ENCODE measurements at regions not wholly inside any gene's neighbourhood (a gene's known extent, or its start where the extent isn't known, plus 50 kb on each side); places are given as distances from the start of the nearest gene placed in this dataset.
"Not testable (repeated sequence)": the region's sequence is repeated elsewhere in the genome, so short reads cannot be mapped to it uniquely, and the experiment has no call there.

DNA sequence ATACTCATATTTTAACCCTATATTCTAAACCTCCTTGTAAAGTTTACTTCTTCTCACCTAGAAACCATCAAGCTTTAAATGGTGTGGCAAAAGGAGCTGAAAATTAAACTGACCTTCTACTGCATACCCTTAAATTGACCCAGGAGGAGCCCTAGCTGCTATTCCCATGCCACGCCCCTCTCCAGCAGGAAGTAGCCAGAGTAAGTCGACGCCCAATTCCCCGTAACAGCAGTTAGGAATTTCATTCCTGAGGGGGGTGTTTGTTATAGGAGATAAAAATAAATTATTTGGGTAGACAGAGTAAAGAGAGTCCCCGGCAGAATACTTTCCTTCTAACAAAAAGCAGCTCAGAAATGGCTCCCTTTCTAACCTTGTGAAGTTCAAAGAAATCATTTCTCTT is 111.8 kb upstream of the FAM174A start:
- Mint-ChIP-seq H3K27ac (no peak overlapping the region), H3K27me3 (no peaks in the 10 kb centered on the region), H3K36me3 (ENCODE audit: low read depth) (no peaks in the 10 kb centered on the region), H3K4me1 (no peaks in the 10 kb centered on the region), H3K9me3 (no peaks in the 10 kb centered on the region), H3K4me3 (no peak overlapping the region)
- no peak for DNase-seq
- intact Hi-C loops (cut with micrococcal nuclease): no loop called here

DNA sequence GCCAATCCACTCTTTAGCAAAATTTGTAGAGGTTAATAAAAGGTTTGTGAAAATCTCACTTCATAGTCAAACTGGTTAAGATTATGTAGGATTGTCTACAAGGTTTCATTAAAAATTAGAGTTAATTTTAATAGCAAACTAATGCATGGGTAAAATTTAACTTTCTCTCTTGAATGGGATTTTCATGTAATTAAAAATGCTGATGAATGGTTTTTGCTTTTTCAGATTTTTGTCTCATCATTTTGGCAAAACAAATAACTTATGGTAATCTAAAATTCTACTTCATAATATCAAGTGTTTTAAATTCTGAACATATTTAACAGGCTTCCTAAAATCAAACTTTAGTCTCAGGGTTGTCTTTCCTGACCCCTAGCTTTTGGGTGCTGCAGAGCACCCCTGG is 113.8 kb upstream of the FAM174A start:
- H3K36me3 Mint-ChIP-seq (ENCODE audit: low read depth): no peaks in the 10 kb centered on the region

DNA sequence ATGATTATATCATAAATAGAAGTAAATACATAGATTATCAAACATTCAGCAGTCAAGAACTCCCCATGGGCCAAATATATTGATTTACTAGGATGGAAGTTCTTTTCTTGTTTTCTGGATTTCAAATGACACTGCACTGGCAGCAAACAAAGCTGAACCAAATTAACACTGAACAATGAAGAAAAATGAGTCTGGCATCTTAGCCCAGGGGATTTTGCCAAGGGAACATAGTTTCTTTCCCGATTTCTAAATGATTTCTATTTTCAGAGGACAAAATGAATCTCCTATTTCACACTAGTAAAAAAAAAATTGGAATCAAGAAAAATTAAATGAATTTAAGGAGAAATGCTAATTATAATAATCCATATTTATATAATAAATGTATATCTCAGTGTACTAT is 116.9 kb upstream of the FAM174A start:
- intact Hi-C loops (cut with micrococcal nuclease): no loop called here
- Mint-ChIP-seq H3K4me3 (no peak overlapping the region), H3K27ac (no peak overlapping the region), H3K9me3 (no peaks in the 10 kb centered on the region), H3K4me1 (no peaks in the 10 kb centered on the region), H3K27me3 (no peaks in the 10 kb centered on the region), H3K36me3 (ENCODE audit: low read depth) (no peaks in the 10 kb centered on the region)
- DNase-seq: no peak

More for the DNA sequence above, 113.8 kb upstream of the FAM174A start:
- no peak for DNase-seq
- H3K27ac Mint-ChIP-seq: no peak overlapping the region
- intact Hi-C loops (cut with micrococcal nuclease): no loop called here
- H3K4me3 Mint-ChIP-seq: no peak overlapping the region
- no peaks in the 10 kb centered on the region for H3K27me3 Mint-ChIP-seq
- H3K4me1 Mint-ChIP-seq: no peaks in the 10 kb centered on the region
- no peaks in the 10 kb centered on the region for H3K9me3 Mint-ChIP-seq

DNA sequence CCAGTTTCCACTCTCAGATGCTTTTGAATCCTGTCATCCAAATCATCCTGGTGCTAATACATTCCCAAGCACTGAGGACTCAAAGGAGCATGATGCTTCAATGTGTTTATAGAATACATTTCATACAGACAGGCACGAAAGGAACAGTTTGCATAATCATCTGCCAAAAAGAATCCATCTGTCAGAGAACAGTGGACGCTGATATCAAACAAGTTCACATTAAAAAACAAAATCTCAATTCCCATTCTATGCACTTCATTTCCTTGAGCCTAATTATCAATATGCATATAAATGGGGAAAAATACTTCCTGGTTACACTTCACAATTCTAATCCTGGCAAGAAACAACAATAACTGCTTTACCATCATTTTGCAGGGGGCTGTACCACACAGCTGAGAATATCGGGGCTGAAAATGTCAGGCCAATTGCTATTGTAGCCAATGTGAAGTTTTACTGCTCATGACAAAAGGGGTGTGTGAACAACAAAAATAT is 125.5 kb upstream of the FAM174A start:
- intact Hi-C loops (cut with micrococcal nuclease): no loop called here
- Mint-ChIP-seq H3K27ac (no peak overlapping the region), H3K9me3 (no peaks in the 10 kb centered on the region), H3K27me3 (peaks cover 2% of the 10 kb centered on the region), H3K4me3 (no peak overlapping the region), H3K36me3 (ENCODE audit: low read depth) (no peaks in the 10 kb centered on the region), H3K4me1 (no peaks in the 10 kb centered on the region)
- DNase-seq: no peak

DNA sequence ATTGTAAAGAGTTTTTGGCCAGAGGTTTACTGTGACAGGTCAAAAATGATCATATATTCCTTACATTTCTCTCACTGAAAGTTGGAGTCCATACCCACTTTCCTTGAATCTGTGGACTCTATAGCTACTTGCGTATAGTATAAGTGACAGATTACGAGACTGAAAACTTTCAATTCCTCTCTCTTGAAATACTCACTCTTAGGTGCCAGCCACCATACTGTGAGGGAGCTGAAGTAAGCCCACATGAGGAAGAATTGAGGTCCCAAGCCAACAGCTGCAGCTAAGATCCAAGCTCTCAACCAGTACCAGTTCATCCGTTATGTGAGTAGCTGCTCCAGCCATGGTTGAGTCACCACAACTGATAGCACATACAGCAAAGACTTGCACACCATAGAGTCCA is 128.1 kb upstream of the FAM174A start:
- DNase-seq: no peak
- no peak overlapping the region for H3K4me3 Mint-ChIP-seq
- no peaks in the 10 kb centered on the region for H3K9me3 Mint-ChIP-seq
- intact Hi-C loops (cut with micrococcal nuclease): no loop called here
- H3K4me1 Mint-ChIP-seq: no peaks in the 10 kb centered on the region
- peaks cover 2% of the 10 kb centered on the region for H3K27me3 Mint-ChIP-seq
- no peaks in the 10 kb centered on the region for H3K36me3 Mint-ChIP-seq (ENCODE audit: low read depth)
- H3K27ac Mint-ChIP-seq: no peak overlapping the region

DNA sequence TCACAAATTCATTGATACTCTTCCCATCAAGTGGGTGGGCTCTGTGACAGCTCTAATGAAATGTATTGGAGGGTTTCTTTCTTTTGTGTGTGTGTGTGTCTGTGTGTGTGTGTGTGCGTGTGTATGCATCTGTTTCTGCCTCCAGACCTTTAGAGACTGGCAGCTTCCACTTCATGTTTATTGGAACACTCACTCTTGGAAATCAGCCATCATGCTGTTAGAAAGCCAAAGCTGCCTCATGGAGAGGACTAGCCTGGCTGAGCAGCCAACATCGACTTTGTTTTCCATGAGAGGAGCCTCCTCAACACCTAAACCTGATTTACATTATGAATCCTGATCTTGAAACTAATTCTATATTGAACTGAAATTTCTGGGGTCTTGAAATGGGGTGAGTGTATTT is 128.5 kb upstream of the FAM174A start:
- H3K4me1 Mint-ChIP-seq: no peaks in the 10 kb centered on the region
- H3K27me3 Mint-ChIP-seq: peaks cover 2% of the 10 kb centered on the region
- DNase-seq: no peak
- H3K4me3 Mint-ChIP-seq: no peak overlapping the region
- no peaks in the 10 kb centered on the region for H3K36me3 Mint-ChIP-seq (ENCODE audit: low read depth)
- no peaks in the 10 kb centered on the region for H3K9me3 Mint-ChIP-seq
- intact Hi-C loops (cut with micrococcal nuclease): no loop called here
- no peak overlapping the region for H3K27ac Mint-ChIP-seq

DNA sequence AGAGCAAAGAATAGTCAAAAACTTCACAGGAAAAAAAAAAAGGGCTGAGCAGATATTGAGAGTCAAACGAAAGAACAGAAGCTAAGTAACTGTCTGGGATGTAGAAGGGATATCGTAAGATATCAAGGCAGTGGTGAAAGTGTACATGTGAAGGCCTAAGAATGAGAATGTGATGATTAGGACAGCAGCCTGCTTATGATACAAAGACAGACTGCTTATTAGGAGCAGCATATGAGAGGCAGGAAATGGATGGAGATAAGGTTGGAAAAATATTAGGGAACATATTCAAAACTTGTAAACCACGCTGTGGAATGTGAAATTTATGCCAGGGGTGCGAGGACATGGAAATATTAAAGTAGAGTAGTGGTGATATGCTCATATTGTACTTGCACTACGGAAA is 133.1 kb upstream of the FAM174A start:
- intact Hi-C loops (cut with micrococcal nuclease): no loop called here
- no peaks in the 10 kb centered on the region for H3K4me1 Mint-ChIP-seq
- no peak overlapping the region for H3K4me3 Mint-ChIP-seq
- H3K27ac Mint-ChIP-seq: no peak overlapping the region
- H3K36me3 Mint-ChIP-seq (ENCODE audit: low read depth): no peaks in the 10 kb centered on the region
- H3K9me3 Mint-ChIP-seq: no peaks in the 10 kb centered on the region
- no peak for DNase-seq
- H3K27me3 Mint-ChIP-seq: peaks cover 2% of the 10 kb centered on the region

DNA sequence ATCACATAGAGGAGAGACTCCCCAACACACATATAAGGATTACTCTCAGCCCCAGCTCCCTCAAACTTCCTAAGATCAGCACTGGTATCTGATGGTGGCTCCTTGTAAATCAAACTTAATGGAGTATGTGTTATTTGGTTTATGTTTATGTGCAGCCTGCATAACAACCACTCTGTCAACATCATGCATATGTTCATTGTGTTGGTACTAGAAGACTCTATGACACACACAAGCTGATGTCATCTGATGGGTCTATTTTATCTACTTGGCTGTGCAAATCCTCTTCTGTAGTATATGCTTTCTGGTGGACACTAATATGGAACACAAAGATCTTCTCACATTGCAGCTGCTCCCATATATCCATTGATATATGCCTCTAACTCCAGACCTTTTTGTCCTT is 134.0 kb upstream of the FAM174A start:
- no peaks in the 10 kb centered on the region for H3K36me3 Mint-ChIP-seq (ENCODE audit: low read depth)
- no peaks in the 10 kb centered on the region for H3K9me3 Mint-ChIP-seq
- H3K27ac Mint-ChIP-seq: no peak overlapping the region
- H3K27me3 Mint-ChIP-seq: peaks cover 2% of the 10 kb centered on the region
- intact Hi-C loops (cut with micrococcal nuclease): no loop called here
- DNase-seq: no peak
- no peak overlapping the region for H3K4me3 Mint-ChIP-seq
- no peaks in the 10 kb centered on the region for H3K4me1 Mint-ChIP-seq

DNA sequence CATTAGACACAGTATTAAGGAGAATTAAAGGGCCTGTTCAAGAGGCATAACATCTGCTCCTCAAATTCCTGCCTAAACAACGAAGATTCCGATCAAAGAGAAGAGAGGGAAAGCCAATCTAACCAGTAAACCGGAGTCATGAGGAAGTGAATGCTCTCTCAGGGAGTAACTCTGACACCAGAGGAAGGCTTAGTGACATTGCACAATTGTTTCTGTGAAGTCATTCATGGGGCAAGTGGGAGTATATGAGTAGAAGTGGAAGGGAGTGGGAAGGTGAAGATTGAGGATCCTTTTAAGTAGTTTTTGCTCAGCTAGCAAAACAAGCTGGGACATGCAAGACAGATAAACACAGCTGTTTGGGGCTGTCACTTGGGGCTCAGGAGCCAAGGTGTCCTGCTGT is 136.4 kb upstream of the FAM174A start:
- H3K36me3 Mint-ChIP-seq (ENCODE audit: low read depth); H3K9me3 Mint-ChIP-seq; intact Hi-C loops (cut with micrococcal nuclease); H3K4me1 Mint-ChIP-seq; H3K4me3 Mint-ChIP-seq; H3K27me3 Mint-ChIP-seq; DNase-seq; H3K27ac Mint-ChIP-seq: not testable (repeated sequence)

DNA sequence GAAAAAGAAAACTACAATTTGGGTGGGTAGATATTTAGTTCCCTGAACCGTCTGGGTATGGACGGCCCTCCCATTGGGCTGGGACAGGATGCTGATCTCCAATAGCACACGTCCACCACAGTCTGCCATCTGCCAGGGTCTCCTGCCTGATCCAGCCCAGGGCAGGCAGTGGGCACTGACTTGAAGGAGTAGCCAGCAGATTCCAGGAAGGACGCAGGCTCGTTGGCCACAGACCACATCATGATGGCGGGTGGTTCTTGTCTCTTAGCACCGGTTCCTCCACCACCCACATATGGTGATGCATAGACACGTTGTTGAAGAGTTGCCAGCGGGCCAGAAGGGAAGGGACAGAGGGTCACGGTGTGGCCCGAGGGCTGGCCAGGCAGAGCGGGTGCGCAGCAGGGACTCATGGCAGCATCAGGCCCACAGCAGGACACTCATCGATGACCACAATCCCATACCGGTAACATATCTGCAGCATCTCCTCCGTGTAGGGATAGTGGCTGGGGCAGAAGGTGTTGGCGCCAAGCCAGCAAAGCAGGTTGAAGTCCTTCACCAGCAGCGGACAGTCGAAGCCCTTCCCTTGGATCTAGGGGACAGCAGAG is 155.8 kb upstream of the FAM174A start:
- intact Hi-C loops (cut with micrococcal nuclease); H3K4me3 Mint-ChIP-seq; H3K36me3 Mint-ChIP-seq (ENCODE audit: low read depth); DNase-seq; H3K27ac Mint-ChIP-seq; H3K9me3 Mint-ChIP-seq; H3K27me3 Mint-ChIP-seq; H3K4me1 Mint-ChIP-seq: not testable (repeated sequence)

DNA sequence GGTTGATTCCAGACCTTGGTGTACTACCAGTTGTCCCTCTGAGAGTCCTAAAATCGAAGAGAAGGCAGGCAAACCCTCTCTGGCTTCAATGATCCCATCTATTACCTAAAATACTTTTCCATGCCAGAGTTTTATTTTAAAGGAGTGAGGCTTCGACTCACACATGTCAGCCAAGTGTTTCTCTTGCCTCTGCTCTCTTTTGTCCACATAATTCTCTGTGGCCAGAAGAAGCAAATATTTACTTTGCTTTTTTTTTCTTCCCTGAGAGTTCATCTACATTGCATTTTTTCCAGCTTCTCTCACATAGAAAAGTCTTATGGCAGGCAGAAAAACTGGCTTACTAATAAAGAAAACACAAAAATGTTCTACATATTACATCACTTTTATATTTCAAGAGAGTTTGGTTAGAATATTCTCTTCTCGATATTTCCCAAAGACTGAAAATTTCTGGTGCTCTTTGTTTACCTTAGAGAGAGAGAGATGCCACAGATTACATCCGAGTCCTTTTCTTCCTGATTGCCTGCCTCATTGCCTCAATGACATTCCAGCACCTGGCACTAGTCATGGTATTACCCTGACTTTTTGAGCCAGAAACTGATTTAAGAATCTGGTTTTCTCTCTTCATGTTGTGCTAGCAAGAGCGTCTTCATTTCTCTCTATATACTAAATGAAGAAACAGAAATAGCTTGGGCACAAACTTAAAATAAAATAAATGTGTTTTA is 170.3 kb upstream of the FAM174A start:
- H3K4me3 Mint-ChIP-seq; H3K27me3 Mint-ChIP-seq; DNase-seq; H3K9me3 Mint-ChIP-seq; H3K4me1 Mint-ChIP-seq; H3K36me3 Mint-ChIP-seq (ENCODE audit: low read depth); H3K27ac Mint-ChIP-seq: not testable (repeated sequence)
- intact Hi-C loops (cut with micrococcal nuclease): loop anchor here (10.0 kb wide), 1 partner anchor 970 kb away; no protein-coding TSS in a partner anchor

DNA sequence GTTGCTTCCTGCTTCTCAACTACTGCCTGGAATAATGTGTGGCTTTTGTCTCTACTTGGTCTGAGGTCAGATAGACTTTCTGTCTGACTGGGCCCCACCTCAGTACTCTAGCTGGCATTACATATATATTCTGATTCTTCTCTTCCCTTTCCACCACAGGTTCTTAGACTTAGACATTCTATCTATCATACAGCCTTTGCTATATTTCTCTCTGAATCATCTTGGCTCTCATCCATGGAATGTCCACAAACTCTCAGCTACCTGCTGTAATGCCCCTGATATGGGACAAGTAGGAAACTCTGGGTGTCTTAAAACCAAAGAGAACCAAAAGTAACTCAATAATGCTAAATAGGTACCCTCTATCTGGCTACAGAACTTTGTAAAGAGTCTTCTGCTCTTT is 170.8 kb upstream of the FAM174A start:
- not testable (repeated sequence) for H3K4me1 Mint-ChIP-seq; H3K9me3 Mint-ChIP-seq; H3K4me3 Mint-ChIP-seq; H3K27ac Mint-ChIP-seq; H3K27me3 Mint-ChIP-seq; H3K36me3 Mint-ChIP-seq (ENCODE audit: low read depth); DNase-seq
- intact Hi-C loops (cut with micrococcal nuclease): loop anchor here (10.0 kb wide), 1 partner anchor 970 kb away; no protein-coding TSS in a partner anchor

DNA sequence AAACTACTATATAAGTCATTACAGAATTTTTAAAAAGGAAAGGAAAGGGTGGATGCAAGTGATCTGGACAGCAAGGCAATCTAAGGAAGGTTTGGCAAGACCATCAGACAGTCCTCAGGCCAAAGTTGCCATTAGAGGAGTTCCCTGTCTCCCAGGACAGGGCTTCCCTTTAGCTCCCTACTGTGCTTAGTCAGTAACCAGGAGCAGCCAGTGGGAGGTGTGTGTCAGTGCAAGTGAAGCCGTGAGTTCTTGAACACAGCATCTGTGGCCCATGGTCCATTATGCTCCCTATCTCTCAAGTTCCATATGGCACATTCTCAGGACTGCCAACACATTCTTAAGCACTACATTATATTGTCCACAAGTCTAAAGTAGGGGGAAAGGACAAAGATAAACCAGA is 175.2 kb upstream of the FAM174A start:
- not testable (repeated sequence) for H3K4me3 Mint-ChIP-seq; H3K4me1 Mint-ChIP-seq; H3K27ac Mint-ChIP-seq; H3K36me3 Mint-ChIP-seq (ENCODE audit: low read depth); H3K9me3 Mint-ChIP-seq; DNase-seq; H3K27me3 Mint-ChIP-seq
- intact Hi-C loops (cut with micrococcal nuclease): loop anchor here (10.0 kb wide), 1 partner anchor 965 kb away; no protein-coding TSS in a partner anchor

DNA sequence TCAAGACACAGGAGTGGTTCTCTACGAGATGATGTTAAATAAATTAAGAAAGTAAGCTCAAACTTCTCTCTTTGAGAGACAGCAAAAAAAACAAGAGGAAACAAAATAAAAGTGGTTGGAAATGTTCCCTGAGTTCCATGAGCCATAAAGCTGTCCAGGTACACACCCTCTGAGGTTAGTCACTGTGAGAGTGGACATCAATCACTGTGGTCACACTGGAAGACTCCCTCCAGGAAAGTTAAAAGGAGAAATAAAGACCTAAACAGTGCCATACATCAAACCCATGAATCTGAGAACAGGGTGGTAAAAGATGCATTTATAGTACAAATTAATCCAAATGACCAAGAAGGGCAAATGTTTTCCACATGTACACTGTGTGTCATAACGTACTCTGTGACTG is 188.9 kb upstream of the FAM174A start:
- H3K9me3 Mint-ChIP-seq; intact Hi-C loops (cut with micrococcal nuclease); H3K27me3 Mint-ChIP-seq; H3K36me3 Mint-ChIP-seq (ENCODE audit: low read depth); H3K4me3 Mint-ChIP-seq; DNase-seq; H3K27ac Mint-ChIP-seq; H3K4me1 Mint-ChIP-seq: not testable (repeated sequence)

DNA sequence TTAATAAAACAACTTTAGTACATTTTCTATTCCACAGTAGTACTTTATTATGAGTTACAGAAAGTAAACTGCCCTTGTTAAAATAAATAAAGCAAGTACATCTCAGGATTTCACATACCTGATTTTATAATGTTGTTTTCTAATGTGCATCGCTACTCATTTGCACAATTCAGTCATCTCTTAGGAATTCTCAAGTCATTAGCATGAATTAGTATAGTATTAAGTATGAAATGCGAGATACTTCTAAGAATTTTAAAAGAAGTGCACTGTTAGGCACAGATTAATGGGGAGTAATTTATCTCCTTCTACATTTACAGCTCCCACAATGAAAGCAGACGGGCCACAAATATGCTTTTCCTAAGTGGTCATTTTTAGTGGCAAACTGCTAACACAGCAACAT is 193.7 kb upstream of the FAM174A start:
- DNase-seq; H3K9me3 Mint-ChIP-seq; H3K4me1 Mint-ChIP-seq; H3K27ac Mint-ChIP-seq; intact Hi-C loops (cut with micrococcal nuclease); H3K4me3 Mint-ChIP-seq; H3K36me3 Mint-ChIP-seq (ENCODE audit: low read depth); H3K27me3 Mint-ChIP-seq: not testable (repeated sequence)

Measured in activated CD4-positive, alpha-beta T cell treated with anti-CD3 and anti-CD28 coated beads, Interleukin-2, amount 10 ng/mL, durations not matched to agents 24 days and 14 days (primary cell).